ENCODE measurements at regions not wholly inside any gene's neighbourhood (a gene's known extent, or its start where the extent isn't known, plus 50 kb on each side); places are given as distances from the start of the nearest gene placed in this dataset.

GRCh38 chr18:21184396-21184996 is 57.5 kb upstream of the GREB1L start:
- H3K56ac ChIP-seq (replicated peaks; ENCODE audit: insufficient read length, low read depth, low read length) = no peak overlapping the region
- CTCF ChIA-PET (ENCODE audit: partially characterized antibody) = interaction anchor here (2.9 kb wide), 1 partner anchor 11 kb away, joined by 17 read pairs; no protein-coding TSS in a partner anchor
- TF ChIP-seq CEBPB (IDR thresholded peaks at IDR 0.05; ENCODE audit: low read depth, low read length) (no peak), HDAC2 (IDR thresholded peaks at IDR 0.05; ENCODE audit: borderline replicate concordance in 1 of 2, low read depth in 2 of 2, low read length in 2 of 2) (no peak), NRF1 (IDR thresholded peaks at IDR 0.05; ENCODE audit: low read depth, low read length) (no peak), MAFK (IDR thresholded peaks at IDR 0.05; ENCODE audit: low read depth, low read length) (no peak), GABPA (IDR thresholded peaks at IDR 0.05; ENCODE audit: borderline replicate concordance, insufficient read depth, low read length) (no peak), CBX5 (IDR thresholded peaks at IDR 0.05; ENCODE audit: low read depth, low read length) (no peak), SIRT6 (IDR thresholded peaks at IDR 0.05; ENCODE audit: low read length) (no peak), RBBP5 (IDR thresholded peaks at IDR 0.05; ENCODE audit: borderline replicate concordance, low read depth, low read length) (no peak), ATF2 (IDR thresholded peaks at IDR 0.05; ENCODE audit: low read length) (no peak), USF2 (IDR thresholded peaks at IDR 0.05; ENCODE audit: low read length) (no peak), CBX8 (IDR thresholded peaks at IDR 0.05; ENCODE audit: borderline replicate concordance, low read depth, low read length) (no peak)

More at GRCh38 chr18:21184396-21184996, 57.5 kb upstream of the GREB1L start:
- H2BK120ac ChIP-seq (replicated peaks; ENCODE audit: low read depth, low read length) = no peak overlapping the region
- no peak overlapping the region for H2BK20ac ChIP-seq (ENCODE audit: low read length)
- H3K79me2 ChIP-seq (ENCODE audit: control insufficient read depth in 1 of 2, insufficient read depth in 2 of 2, low read length in 2 of 2) = no peaks in the 10 kb centered on the region
- H2BK15ac ChIP-seq (ENCODE audit: low read length) = no peak overlapping the region
- no peak for DNase-seq (ENCODE audit: low read depth in 1 of 2, low spot score in 2 of 2)
- no peak overlapping the region for H3K18ac ChIP-seq (ENCODE audit: extremely low read depth, low read length)
- H4K20me1 ChIP-seq (replicated peaks in 1 of 2; ENCODE audit: control insufficient read depth in 1 of 2, insufficient read depth in 2 of 2, low read length in 2 of 2) = no peaks in the 10 kb centered on the region
- H2AFZ ChIP-seq (ENCODE audit: low read length) = no peak overlapping the region
- no peak overlapping the region for H4K8ac ChIP-seq (ENCODE audit: extremely low read depth, insufficient read depth, low read length)
- H2AK5ac ChIP-seq (ENCODE audit: low read depth, low read length) = no peak overlapping the region
- no peaks in the 10 kb centered on the region for H3K27me3 ChIP-seq (replicated peaks in 1 of 4; ENCODE audit: control insufficient read depth in 3 of 4, extremely low read depth in 1 of 4, insufficient read depth in 3 of 4, low read length in 3 of 4)
- H2BK5ac ChIP-seq (ENCODE audit: low read depth, low read length) = no peak overlapping the region
- no peak overlapping the region for H2BK12ac ChIP-seq (ENCODE audit: low read depth, low read length)
- no peak overlapping the region for H4K5ac ChIP-seq (ENCODE audit: insufficient read length, low read depth, low read length)
- no peaks in the 10 kb centered on the region for H3K4me1 ChIP-seq (replicated peaks in 1 of 4; ENCODE audit: control insufficient read depth in 3 of 4, insufficient read depth in 4 of 4, low read length in 3 of 4)
- H3K23ac ChIP-seq (ENCODE audit: insufficient read length) = no peak overlapping the region
- no peak overlapping the region for H3K4ac ChIP-seq (replicated peaks; ENCODE audit: insufficient read length, low read depth, low read length)
- no peak overlapping the region for H3K4me2 ChIP-seq (ENCODE audit: insufficient read depth in 1 of 2, low read depth in 2 of 2, low read length in 2 of 2)
- H3K79me1 ChIP-seq (ENCODE audit: low read depth, low read length) = no peaks in the 10 kb centered on the region
- H3K23me2 ChIP-seq (ENCODE audit: low read depth, low read length) = peaks cover under 1% of the 10 kb centered on the region; the same call in 1 of the 2 replicates
- WGBS, 2 experiments (ENCODE audit: extremely low coverage in 1 of 2, insufficient coverage in 1 of 2, insufficient read length in 1 of 2, insufficient replicate concordance in 2 of 2, low coverage in 1 of 2, low lambda C conversion rate in 2 of 2, missing lambda C conversion rate in 1 of 2) = 82% methylated on average over 7 of the region's 7 CpGs; no CpG with 5 or more reads in 1 of the 2 experiments
- no peak overlapping the region for H3K9ac ChIP-seq (replicated peaks in 1 of 4; ENCODE audit: extremely low read depth in 1 of 4, low read depth in 3 of 4, low read length in 3 of 4)
- H3K4me3 ChIP-seq (ENCODE audit: extremely low read depth in 1 of 4, insufficient read depth in 2 of 4, low read depth in 3 of 4, low read length in 4 of 4) = no peak overlapping the region
- FAIRE-seq = no peak
- H3K27ac ChIP-seq (ENCODE audit: low read depth, low read length) = no peak overlapping the region
- POLR2A ChIA-PET (ENCODE audit: partially characterized antibody) = no interaction called here
- no peaks in the 10 kb centered on the region for H3K36me3 ChIP-seq (ENCODE audit: control insufficient read depth in 2 of 4, insufficient read depth in 4 of 4, low read length in 3 of 4)
- no peak overlapping the region for H4K91ac ChIP-seq (replicated peaks; ENCODE audit: insufficient read length, low read length)
- H3K14ac ChIP-seq (ENCODE audit: insufficient read length) = no peak overlapping the region
- no peaks in the 10 kb centered on the region for H3K9me3 ChIP-seq (ENCODE audit: insufficient read depth in 2 of 2, low read depth in 1 of 2, low read length in 1 of 2)

All from H1 (cell line).